G401 (cell line): ENCODE measurements at regions not wholly inside any gene's neighbourhood (a gene's known extent, or its start where the extent isn't known, plus 50 kb on each side); places are given as distances from the start of the nearest gene placed in this dataset.
"Not testable (repeated sequence)": the region's sequence is repeated elsewhere in the genome, so short reads cannot be mapped to it uniquely, and the experiment has no call there.

Experiments
- DNase-seq: peaks from one replicate; pipeline ENCODE4 v3.0.0-alpha.2; 2015; ENCODE audit warnings: low spot score
- in situ Hi-C: cut with HindIII; loops from 2 replicates; pipeline ENCODE4 v1.10.0; 2016; ENCODE audit warnings: low sequenced_read_pairs, mixed read lengths

DNA sequence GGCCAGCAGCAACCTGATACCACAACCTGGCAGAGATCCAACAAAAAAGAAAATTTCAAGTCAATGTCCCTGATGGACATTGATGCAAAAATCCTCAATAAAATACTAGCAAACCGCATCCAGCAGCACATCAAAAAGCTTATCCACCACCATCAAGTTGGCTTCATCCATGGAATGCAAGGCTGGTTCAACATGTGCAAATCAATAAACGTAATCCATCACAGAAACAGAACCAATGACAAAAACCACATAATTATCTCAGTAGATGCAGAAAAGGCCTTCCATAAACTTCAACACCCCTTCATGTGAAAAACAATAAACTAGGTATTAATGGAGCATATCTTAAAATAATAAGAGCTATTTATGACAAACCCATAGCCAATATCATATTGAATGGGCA lies 1000.9 kb upstream of the CDH18 start:
- DNase-seq, in situ Hi-C loops: not testable (repeated sequence)

DNA sequence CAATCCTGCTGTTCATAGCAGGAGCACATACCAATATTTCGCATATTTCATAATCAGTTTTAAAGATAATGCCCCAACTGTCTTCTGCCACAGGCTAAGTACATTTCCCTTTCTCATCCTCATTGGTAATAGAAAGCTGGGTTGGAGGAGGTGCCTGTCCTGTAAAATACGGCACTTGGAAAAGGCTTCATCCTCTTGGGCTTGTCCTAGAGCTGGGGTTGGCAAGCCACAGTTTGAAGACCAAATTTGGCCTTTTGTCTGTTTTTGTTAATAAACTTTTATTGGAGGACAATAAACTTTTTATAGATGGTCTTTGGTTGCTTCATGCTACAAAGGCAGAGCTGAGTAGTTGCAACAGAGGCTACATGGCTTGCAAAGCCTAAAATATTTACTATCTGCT lies 997.8 kb upstream of the CDH18 start:
- in situ Hi-C loops = no loop called here
- DNase-seq = no peak

DNA sequence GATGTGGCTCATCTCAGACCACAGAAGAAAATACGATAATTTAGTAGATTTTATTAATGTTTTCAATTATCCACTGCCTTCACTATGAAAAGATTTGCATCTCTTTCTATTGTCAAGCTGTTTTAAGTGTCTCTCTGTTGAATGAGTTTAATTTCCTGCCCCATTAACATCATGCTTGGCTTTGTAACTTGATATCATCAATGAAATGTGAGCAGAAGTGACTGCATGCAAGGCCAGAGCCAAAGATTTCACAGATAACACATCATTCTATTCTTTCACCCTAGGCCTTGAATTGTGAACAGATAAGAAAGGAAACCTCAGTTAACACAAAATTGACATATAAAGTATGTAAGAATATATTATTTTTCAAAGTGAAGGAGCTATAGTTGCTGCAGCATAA lies 986.4 kb upstream of the CDH18 start:
- no peak for DNase-seq
- in situ Hi-C loops = no loop called here

DNA sequence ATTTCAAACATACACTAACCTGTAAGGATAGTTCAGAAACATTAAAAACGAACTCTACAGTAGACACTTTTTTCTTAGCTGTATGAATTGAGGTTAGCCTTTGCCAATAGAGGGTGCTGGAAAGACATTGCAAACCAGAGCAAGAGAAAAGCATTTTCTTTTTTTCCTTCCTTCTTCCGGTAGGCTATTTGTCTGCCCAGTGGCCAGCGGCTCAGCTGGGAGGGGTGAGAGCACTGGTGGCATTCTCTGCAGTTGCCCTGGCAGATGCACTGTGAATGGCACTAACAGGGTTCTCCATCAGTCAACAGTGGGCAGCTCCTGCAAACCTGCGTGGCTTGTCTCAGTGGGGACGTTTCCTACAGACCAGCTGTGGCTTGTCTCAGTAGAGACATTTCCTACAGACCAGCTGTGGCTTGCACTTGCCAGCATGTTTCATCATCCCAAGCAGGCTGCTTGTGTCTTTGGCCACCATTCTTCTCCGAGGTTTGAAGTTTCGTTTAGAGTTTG lies 984.5 kb upstream of the CDH18 start:
- in situ Hi-C loops = no loop called here
- DNase-seq = no peak

- no peak for DNase-seq
- in situ Hi-C loops = no loop called here
Measured at GRCh38 chr5:20959347-20959746, 971.3 kb upstream of the CDH18 start.

GRCh38 chr5:20958641-20959040 lies 970.6 kb upstream of the CDH18 start:
- no peak for DNase-seq
- in situ Hi-C loops = no loop called here

GRCh38 chr5:20956134-20956533 lies 968.1 kb upstream of the CDH18 start:
- DNase-seq = no peak
- in situ Hi-C loops = no loop called here

DNA sequence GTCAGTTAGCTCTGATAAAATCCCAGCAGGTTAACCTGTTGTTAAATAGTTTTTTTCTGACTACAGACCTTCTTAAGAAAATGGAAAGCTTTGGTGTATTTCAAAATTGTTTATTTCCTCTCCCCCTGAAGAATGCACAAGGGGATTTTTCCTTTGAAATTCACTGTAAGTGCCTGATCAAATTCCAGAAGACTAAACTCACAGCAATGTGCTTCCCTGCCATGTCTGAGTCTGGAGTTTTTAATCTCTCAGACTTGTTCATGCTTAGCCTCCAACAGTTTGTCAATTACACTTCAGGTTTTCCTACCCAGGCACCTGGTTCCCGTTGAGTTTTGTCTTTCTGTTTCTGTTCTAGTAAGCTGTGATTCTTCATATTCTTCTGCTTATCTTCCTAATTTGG lies 961.6 kb upstream of the CDH18 start:
- in situ Hi-C loops = no loop called here
- DNase-seq = no peak

GRCh38 chr5:20943183-20943971 lies 955.4 kb upstream of the CDH18 start:
- in situ Hi-C loops, DNase-seq: not testable (repeated sequence)

DNA sequence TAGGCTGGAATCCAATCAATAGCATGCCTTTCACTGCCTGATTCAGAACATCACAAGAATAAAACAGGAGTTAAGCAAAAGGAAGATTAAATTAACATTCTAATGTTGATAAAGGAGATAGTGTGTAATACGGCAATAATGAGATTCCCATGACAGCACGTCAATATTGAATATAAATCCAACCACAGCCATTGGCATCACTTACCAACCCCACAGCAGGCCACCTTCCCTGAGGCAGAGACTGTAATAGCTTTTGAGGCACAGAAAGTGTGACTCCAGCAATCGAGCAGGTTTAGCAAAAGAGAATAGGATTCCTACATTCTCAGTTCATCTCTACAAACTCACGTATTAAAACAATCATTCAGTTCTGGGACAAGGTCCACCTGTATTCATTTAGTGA lies 954.6 kb upstream of the CDH18 start:
- in situ Hi-C loops, DNase-seq: not testable (repeated sequence)

- DNase-seq, in situ Hi-C loops: not testable (repeated sequence)
Measured at GRCh38 chr5:20940786-20941185, 952.8 kb upstream of the CDH18 start.

- DNase-seq, in situ Hi-C loops: not testable (repeated sequence)
Measured at GRCh38 chr5:20890936-20891335, 902.9 kb upstream of the CDH18 start.

DNA sequence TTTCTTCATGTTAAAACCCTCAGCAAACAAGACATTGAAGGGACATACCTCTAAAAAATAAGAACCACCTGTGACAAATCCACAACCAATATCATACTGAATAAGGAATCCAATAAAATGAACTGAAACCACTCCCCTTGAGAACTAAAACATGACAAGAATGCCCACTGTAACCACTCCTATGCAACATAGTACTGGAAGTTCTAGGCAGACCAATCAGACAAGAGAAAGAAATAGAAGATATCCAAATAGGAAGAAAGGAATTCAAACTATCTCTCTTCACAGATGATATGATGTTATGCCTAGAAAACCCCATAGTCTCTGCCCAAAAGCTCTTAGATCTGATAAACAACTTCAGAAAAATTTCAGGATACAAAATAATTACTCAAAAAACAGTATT lies 887.7 kb upstream of the CDH18 start:
- in situ Hi-C loops, DNase-seq: not testable (repeated sequence)

- DNase-seq, in situ Hi-C loops: not testable (repeated sequence)
Measured at GRCh38 chr5:20865892-20866291, 877.9 kb upstream of the CDH18 start.

- in situ Hi-C loops = no loop called here
- no peak for DNase-seq
Measured at GRCh38 chr5:20833081-20833627, 845.2 kb upstream of the CDH18 start.

DNA sequence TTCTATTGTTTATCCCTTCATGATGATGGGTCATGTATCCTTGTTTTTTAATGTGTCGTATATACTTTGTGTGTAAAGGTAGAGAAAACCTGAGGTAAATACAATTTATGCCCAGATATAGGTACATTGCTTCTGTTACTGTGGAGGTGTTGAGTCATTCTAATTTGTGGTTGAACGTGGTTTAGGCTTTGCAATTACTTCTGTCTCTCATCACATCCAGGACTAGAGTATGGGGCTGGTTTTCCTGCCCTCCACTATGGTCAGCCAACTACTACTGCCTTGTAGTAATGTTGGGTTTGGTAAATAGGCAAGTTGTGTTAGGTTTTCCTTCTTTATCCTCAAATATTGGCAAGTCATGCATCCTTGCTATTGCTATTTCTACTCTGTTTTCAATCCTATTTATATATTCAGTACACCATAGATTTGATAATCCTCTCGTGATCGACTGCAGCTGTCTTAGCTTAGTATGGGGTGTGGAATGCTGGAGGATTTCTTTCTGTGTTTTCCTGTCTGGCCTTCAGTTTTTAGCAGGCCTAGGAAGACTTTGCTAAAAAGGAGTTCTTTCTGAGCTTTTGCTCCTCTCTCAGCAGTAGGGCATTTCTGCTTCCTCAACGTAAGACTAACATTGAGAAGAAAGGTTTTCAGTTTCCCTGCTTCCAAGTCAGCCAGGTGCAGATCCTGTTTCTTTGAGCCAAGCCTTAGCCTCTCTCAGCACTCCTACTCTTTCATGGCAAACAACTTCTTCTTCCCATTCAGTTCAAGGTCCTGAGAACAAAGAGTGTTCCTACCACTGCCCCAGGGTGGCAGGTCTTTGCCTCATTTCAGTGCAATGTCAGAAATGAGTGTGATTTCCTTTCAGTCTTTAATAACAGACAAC lies 844.4 kb upstream of the CDH18 start:
- DNase-seq = no peak
- in situ Hi-C loops = no loop called here

DNA sequence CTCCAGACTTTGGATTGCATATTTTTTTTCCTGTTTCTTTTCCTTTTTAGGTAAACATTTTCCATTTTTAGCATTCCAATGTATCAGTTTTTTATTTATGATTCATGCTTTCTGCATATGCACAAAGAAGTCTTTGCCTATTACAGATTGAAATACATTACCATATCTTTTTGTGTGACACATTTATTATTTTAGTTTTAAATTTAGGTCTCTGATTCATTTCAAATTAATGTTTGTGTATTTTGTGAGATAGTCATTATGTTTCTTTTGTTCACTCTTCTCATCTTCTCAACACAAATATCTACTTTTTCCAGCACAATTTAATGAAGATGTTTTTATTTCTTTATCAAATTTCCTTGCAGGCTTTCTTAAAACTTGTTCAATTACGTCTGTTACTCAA lies 838.0 kb upstream of the CDH18 start:
- DNase-seq, in situ Hi-C loops: not testable (repeated sequence)

DNA sequence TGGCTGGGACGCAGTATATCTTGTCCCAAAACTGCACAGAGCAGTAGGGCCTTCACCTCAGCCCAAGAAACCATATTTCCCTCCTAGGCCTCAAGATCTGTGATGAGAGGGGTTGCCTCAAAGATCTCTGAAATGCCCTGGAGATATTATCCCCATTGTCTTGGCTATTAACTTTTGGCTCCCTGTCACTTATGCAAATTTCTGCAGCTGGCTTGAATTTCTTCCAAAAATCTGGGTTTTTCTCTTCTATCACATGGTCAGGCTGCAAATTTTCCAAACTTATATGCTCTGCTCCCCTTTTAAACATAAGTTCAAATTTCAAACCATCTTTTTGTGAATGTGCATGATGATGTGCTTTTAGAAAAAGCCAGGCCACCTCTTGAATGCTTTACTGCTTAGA lies 809.2 kb upstream of the CDH18 start:
- DNase-seq, in situ Hi-C loops: not testable (repeated sequence)

- DNase-seq, in situ Hi-C loops: not testable (repeated sequence)
Measured at GRCh38 chr5:20784755-20785154, 796.8 kb upstream of the CDH18 start.

DNA sequence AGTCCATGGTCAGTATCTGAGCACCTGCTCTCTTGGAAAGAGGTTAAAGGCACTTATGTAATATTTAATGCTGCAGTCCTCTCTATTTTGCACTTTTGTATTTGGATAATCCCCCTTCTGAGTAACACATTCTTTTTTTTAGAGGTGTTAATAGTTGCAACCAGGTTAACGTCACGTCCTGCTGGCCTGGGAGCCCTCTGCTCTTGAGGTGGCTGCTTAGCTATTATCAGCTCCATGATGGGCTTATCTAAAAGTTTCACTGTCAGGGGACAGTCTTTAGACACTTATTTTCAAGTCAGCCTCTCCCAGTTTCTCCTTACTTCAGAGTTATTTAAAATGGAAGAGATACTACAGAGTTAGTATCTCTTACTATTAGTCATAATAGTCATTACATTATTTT lies 795.5 kb upstream of the CDH18 start:
- DNase-seq, in situ Hi-C loops: not testable (repeated sequence)
